Small intestine (tissue), 7 donors: ENCODE measurements at regions not wholly inside any gene's neighbourhood (a gene's known extent, or its start where the extent isn't known, plus 50 kb on each side); places are given as distances from the start of the nearest gene placed in this dataset.
"Not testable (repeated sequence)": the region's sequence is repeated elsewhere in the genome, so short reads cannot be mapped to it uniquely, and the experiment has no call there.

Source experiments
- DNase-seq, 2 donors: peaks; one replicate each; pipeline versions ENCODE4 v3.0.0 to v3.0.0-alpha.2; 2013
- FAIRE-seq: peaks from 2 replicates; lab custom pipeline; 2012; peaks lifted over from hg19 to GRCh38; lab: Jason Lieb, UNC
- H3K27ac ChIP-seq, 3 donors: one replicate each; pipeline ENCODE4 v1.5.1; 2013; ENCODE audit warnings: low read length in 2 of 3, mild to moderate bottlenecking in 2 of 3, control low read depth in 1 of 3, inconsistent platforms in 1 of 3, low read depth in 1 of 3, moderate library complexity in 1 of 3
- H3K27me3 ChIP-seq, 3 donors: one replicate each; pipeline ENCODE4 v1.6.1; 2013; ENCODE audit warnings: low read length in 3 of 3, inconsistent platforms in 1 of 3; ENCODE audit not compliant: control insufficient read depth in 3 of 3, insufficient read depth in 3 of 3
- H3K36me3 ChIP-seq, 3 donors: one replicate each; pipeline ENCODE4 v1.6.1; 2013; ENCODE audit warnings: low read length in 3 of 3, inconsistent platforms in 1 of 3, low read depth in 1 of 3, mild to moderate bottlenecking in 1 of 3, moderate library complexity in 1 of 3; ENCODE audit not compliant: control insufficient read depth in 3 of 3, insufficient read depth in 2 of 3
- H3K4me1 ChIP-seq, 3 donors: one replicate each; pipeline ENCODE4 v1.6.1; 2013; ENCODE audit warnings: low read length in 2 of 3, inconsistent platforms in 1 of 3, low read depth in 1 of 3, mild to moderate bottlenecking in 1 of 3, moderate library complexity in 1 of 3; ENCODE audit not compliant: control insufficient read depth in 3 of 3, insufficient read depth in 2 of 3
- H3K4me3 ChIP-seq, 3 donors: one replicate each; pipeline ENCODE4 v1.5.1; 2013; ENCODE audit warnings: low read length in 3 of 3, control low read depth in 1 of 3, inconsistent platforms in 1 of 3, low read depth in 1 of 3, mild to moderate bottlenecking in 1 of 3, moderate library complexity in 1 of 3
- H3K9me3 ChIP-seq, 2 donors: one replicate each; pipeline ENCODE4 v1.6.1; 2013; ENCODE audit warnings: low read depth in 1 of 2, low read length in 1 of 2; ENCODE audit not compliant: control insufficient read depth in 2 of 2, insufficient read depth in 1 of 2
- WGBS, 3 donors: extraction: QIAGEN DNeasy Blood & Tissue Kit; methylation state at CpG; one replicate each; pipeline ENCODE4 v1.1.7; 2013; 5-methylcytosine and 5-hydroxymethylcytosine counted together
- donor health status: healthy with polysubstance abuse.
- donor health status: control.
- donor health status: control.
- donor health status: Bipolar disorder and iron deficiency.
- donor health status: healthy.

- 20 to 67% (median 33%) methylated on average over 1 of the region's 2 CpGs for WGBS, 3 donors
- not testable (repeated sequence) for FAIRE-seq, H3K4me3 ChIP-seq, H3K4me1 ChIP-seq, H3K27ac ChIP-seq, DNase-seq, H3K9me3 ChIP-seq, H3K27me3 ChIP-seq, H3K36me3 ChIP-seq
Measured at GRCh38 chr9:67708109-67708508, 150.6 kb upstream of the ANKRD20A1 start.

- H3K36me3 ChIP-seq, H3K27ac ChIP-seq, H3K9me3 ChIP-seq, H3K4me1 ChIP-seq, H3K27me3 ChIP-seq, DNase-seq, FAIRE-seq, H3K4me3 ChIP-seq: not testable (repeated sequence)
- WGBS, 3 donors = 0 to 5% (median 3%) methylated on average over 1 to 12 of the region's 32 CpGs
Measured at GRCh38 chr9:67711429-67711828, 147.3 kb upstream of the ANKRD20A1 start.

GRCh38 chr9:67711931-67712330, 146.8 kb upstream of the ANKRD20A1 start:
- FAIRE-seq, H3K4me1 ChIP-seq, H3K4me3 ChIP-seq, H3K27me3 ChIP-seq, H3K9me3 ChIP-seq, H3K36me3 ChIP-seq: not testable (repeated sequence)
- 19 to 47% (median 33%) methylated on average over 7 to 8 of the region's 10 CpGs for WGBS, 3 donors
- peak overlapping the region in 1 of 3 donors; percentile 29 for H3K27ac ChIP-seq
- peak in 1 of 2 donors; percentile 39 for DNase-seq

- H3K27me3 ChIP-seq, H3K9me3 ChIP-seq, H3K27ac ChIP-seq, H3K36me3 ChIP-seq, H3K4me3 ChIP-seq, H3K4me1 ChIP-seq, FAIRE-seq, DNase-seq: not testable (repeated sequence)
- 10 to 21% (median 15%) methylated on average over 2 to 3 of the region's 9 CpGs for WGBS, 3 donors
Measured at GRCh38 chr9:67712956-67713355, 145.8 kb upstream of the ANKRD20A1 start.

GRCh38 chr9:67717830-67718388, 140.8 kb upstream of the ANKRD20A1 start:
- not testable (repeated sequence) for H3K4me1 ChIP-seq, H3K36me3 ChIP-seq, H3K27ac ChIP-seq, DNase-seq, H3K9me3 ChIP-seq, H3K4me3 ChIP-seq, FAIRE-seq, H3K27me3 ChIP-seq
- WGBS, 3 donors = 40 to 92% (median 57%) methylated on average over 6 to 10 of the region's 28 CpGs

GRCh38 chr9:67720491-67720890, 138.2 kb upstream of the ANKRD20A1 start:
- not testable (repeated sequence) for H3K4me3 ChIP-seq, H3K36me3 ChIP-seq, H3K27me3 ChIP-seq, H3K9me3 ChIP-seq, H3K4me1 ChIP-seq, FAIRE-seq, H3K27ac ChIP-seq
- peak in 1 of 2 donors; percentile 0 for DNase-seq
- 80 to 96% (median 89%) methylated on average over 8 to 15 of the region's 16 CpGs for WGBS, 3 donors

GRCh38 chr9:67722460-67723090, 136.2 kb upstream of the ANKRD20A1 start:
- not testable (repeated sequence) for H3K27ac ChIP-seq, H3K27me3 ChIP-seq, H3K4me3 ChIP-seq, H3K9me3 ChIP-seq, H3K36me3 ChIP-seq, FAIRE-seq, H3K4me1 ChIP-seq, DNase-seq
- WGBS, 3 donors = no CpG with 5 or more reads among the region's 41 CpGs

- FAIRE-seq, DNase-seq, H3K9me3 ChIP-seq, H3K27ac ChIP-seq, H3K4me1 ChIP-seq, H3K27me3 ChIP-seq, H3K36me3 ChIP-seq: not testable (repeated sequence)
- WGBS, 3 donors = 0 to 4% (median 2%) methylated on average over 4 to 6 of the region's 15 CpGs
- H3K4me3 ChIP-seq = peak overlapping the region in 2 of 3 donors; percentile 24 to 42
Measured at GRCh38 chr9:67723185-67723584, 135.5 kb upstream of the ANKRD20A1 start.

GRCh38 chr9:67724885-67725284, 133.8 kb upstream of the ANKRD20A1 start:
- not testable (repeated sequence) for H3K9me3 ChIP-seq, H3K4me1 ChIP-seq, H3K4me3 ChIP-seq, H3K27ac ChIP-seq, H3K27me3 ChIP-seq, DNase-seq, H3K36me3 ChIP-seq, FAIRE-seq
- WGBS, 3 donors = 0 to 24% (median 13%) methylated on average over 3 to 5 of the region's 11 CpGs
